RWPE1 (cell line): ENCODE measurements at regions not wholly inside any gene's neighbourhood (a gene's known extent, or its start where the extent isn't known, plus 50 kb on each side); places are given as distances from the start of the nearest gene placed in this dataset.

Experiments
- CTCF ChIA-PET: fragments of 350-600 bp; sonication (Branson Sonifier 250); formaldehyde crosslinking; extraction: SDS; loops from one replicate; lab custom pipeline; 2021; lab: Yijun Ruan, JAX
- POLR2A ChIA-PET: fragments of 400-600 bp; formaldehyde crosslinking; extraction: SDS; loops from one replicate; lab custom pipeline; 2020; ENCODE audit warnings: antibody characterized with exemption; ENCODE audit not compliant: low non-redundant PET; lab: Yijun Ruan, JAX
- DNase-seq: peaks from one replicate; pipeline ENCODE4 v3.0.0; 2012; ENCODE audit warnings: low spot score
- H3K27ac ChIP-seq: fragments of 450-650 bp; 2 replicates; pipeline ENCODE4 v1.5.1; 2017
- TF ChIP-seq, protein P1 (sequence below): fragments of 450-650 bp; conservative IDR thresholded peaks from 2 replicates; pipeline ENCODE4 v1.5.1; 2017; ENCODE audit warnings: low read depth, mild to moderate bottlenecking

DNA sequence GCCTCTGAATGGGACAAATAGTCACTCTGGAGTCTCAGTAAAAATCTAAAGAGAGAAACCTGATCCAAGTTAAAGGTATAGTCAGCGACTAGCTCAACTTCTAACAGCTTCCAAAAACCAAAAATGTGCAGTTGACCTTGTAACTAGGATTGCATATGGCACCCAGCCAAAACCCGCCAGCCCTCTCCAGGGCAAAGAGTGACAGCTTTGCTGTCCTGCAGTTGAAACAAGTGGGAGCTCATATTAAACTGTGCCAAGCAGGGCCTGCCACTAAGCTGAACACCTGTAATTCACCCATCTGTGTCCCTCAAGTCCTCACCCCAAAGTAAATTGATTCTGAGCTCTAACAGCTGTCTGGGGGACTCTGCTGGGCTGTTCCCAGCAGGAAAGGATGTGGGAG, 695.3 kb downstream of the MAFB start:
- no peak for DNase-seq
- ChIA-PET POLR2A (no interaction called here), CTCF (interaction anchor here (1.1 kb wide), 1 partner anchor 115 kb away, joined by 3 read pairs; no protein-coding TSS in a partner anchor)
- no peak overlapping the region for H3K27ac ChIP-seq
- TF ChIP-seq, protein P1, sequence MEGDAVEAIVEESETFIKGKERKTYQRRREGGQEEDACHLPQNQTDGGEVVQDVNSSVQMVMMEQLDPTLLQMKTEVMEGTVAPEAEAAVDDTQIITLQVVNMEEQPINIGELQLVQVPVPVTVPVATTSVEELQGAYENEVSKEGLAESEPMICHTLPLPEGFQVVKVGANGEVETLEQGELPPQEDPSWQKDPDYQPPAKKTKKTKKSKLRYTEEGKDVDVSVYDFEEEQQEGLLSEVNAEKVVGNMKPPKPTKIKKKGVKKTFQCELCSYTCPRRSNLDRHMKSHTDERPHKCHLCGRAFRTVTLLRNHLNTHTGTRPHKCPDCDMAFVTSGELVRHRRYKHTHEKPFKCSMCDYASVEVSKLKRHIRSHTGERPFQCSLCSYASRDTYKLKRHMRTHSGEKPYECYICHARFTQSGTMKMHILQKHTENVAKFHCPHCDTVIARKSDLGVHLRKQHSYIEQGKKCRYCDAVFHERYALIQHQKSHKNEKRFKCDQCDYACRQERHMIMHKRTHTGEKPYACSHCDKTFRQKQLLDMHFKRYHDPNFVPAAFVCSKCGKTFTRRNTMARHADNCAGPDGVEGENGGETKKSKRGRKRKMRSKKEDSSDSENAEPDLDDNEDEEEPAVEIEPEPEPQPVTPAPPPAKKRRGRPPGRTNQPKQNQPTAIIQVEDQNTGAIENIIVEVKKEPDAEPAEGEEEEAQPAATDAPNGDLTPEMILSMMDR = no peak

DNA sequence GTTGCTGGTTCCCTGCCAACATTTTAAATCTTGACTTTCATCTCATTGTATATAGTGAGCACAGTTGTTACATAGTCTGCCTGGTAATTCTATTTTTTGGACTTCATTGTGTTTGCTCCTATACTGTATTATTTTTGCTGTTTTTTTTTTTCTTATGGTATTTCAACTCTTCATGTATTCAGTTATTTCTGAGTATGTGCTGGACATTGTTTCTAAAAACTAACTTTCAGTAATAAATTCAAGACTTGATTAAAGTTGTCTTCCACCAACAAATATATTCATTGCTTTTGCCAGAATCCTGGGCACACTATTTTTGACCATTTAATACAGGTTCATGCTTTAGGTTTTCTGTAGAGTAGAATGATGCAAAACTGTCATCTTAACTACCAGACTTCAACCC, 698.3 kb downstream of the MAFB start:
- POLR2A ChIA-PET = no interaction called here
- H3K27ac ChIP-seq = no peak overlapping the region
- DNase-seq = no peak
- CTCF ChIA-PET = no interaction called here
- TF ChIP-seq, protein P1 = no peak

DNA sequence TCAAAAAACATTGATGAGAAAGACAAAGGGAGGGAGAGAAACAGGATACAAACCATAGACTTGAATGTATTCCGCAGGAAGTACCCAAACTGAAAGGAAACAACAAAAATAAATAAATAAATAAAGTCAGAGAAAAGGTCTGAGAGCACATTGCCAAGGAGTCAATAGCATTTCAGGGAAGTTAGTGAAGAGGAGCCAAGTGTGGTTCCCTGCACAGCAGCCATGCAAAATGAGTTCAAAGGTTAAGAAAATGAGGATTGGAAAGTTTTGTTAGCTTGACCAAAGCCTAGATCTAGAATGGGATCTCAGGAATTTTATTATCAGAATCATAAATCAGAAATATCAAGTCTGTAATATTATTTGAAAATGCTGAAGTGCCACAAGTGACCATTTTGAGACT, 700.0 kb downstream of the MAFB start:
- TF ChIP-seq, protein P1 = no peak
- POLR2A ChIA-PET = no interaction called here
- no peak overlapping the region for H3K27ac ChIP-seq
- DNase-seq = no peak
- CTCF ChIA-PET = no interaction called here

DNA sequence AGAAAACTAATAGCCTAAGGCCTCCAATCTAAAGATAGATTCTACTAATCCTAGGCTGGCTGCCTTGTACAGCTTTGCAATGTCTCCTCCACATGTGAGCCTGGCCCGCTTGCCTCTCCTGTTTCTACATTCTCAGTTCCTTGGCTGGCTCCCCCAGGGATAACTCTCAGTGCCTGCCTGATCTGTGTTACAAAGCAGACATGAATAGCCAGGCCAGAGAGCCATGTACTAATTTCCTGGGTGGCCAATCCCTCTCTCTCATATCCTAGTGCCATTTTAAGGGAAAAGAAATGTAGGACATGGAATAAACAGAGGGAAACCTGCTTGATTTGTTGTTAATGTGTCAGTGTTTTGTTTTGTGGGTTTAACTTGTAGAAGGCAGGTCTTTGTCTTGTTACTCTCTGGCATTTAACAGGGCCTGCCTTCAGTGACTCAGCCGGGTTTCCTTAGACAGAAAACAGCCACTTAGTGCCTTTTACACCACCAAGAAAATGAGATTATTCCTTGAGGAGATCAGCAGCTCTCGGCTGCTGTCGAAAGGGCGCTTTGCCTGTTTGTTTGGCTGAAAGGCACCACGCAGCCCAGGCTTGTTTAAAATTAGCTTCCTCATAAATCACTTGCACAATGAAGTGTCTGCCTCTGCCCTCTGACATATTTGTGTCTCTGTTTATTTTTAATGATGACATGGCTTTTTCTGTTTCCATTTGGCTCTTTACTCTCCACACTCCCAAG, 702.7 kb downstream of the MAFB start:
- POLR2A ChIA-PET = no interaction called here
- no peak for DNase-seq
- CTCF ChIA-PET = interaction anchor here (0.6 kb wide), 1 partner anchor 11 kb away, joined by 3 read pairs; no protein-coding TSS in a partner anchor
- TF ChIP-seq, protein P1 = no peak
- H3K27ac ChIP-seq = no peak overlapping the region

DNA sequence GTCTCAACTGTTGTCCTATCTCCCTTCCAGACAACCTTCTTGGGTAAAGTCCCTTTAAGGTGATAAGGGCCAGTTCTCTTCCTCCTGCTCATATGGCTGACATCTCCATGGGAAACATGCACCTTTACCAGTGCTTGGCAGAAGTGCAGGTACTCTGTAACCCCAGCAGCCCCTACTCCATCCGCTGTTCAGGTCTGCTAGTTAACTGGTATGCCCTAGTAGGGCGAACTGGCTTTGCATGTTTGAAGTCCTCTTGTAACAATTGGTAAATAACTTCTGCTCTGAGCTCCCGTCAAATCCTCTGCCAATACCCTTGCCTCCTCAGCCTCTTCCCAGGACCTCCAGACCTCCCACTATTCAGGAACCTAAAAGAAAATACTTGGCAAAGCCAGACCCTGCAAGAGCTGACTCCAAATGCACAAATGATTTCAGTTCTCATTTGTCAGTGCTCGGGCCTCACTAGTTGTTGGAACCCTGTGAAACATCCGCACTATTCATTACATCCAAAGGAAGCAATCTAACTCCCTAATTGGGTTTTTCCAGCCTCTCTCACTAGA, 703.7 kb downstream of the MAFB start:
- no peak for DNase-seq
- TF ChIP-seq, protein P1 = no peak
- no peak overlapping the region for H3K27ac ChIP-seq
- POLR2A ChIA-PET = no interaction called here
- CTCF ChIA-PET = interaction anchor here (0.6 kb wide), 1 partner anchor 12 kb away, joined by 3 read pairs; no protein-coding TSS in a partner anchor

DNA sequence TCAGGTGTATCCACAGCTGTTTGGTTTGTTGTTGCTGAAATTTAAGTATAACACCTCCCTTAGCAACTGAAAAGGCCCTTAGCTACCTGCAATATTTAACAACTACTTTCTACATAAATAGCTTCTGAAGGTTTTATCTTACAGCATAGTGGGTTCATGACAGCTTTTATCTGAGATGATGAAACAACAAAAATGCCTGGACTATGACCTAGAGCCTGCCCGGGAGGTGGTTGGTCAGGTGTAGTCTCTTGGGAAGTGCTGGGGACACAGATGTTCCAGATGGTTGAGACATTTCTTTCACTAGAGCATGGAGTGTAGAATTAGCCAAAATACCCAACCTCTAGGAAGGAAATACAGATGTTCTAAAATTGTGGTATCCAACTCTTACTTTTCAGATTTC, 705.4 kb downstream of the MAFB start:
- DNase-seq = no peak
- H3K27ac ChIP-seq = no peak overlapping the region
- TF ChIP-seq, protein P1 = no peak
- ChIA-PET CTCF (no interaction called here), POLR2A (no interaction called here)
